Caco-2 (cell line): ENCODE measurements at regions not wholly inside any gene's neighbourhood (a gene's known extent, or its start where the extent isn't known, plus 50 kb on each side); places are given as distances from the start of the nearest gene placed in this dataset.

ENCODE experiments used
- BruUV-seq: library from RNA; stranded (reverse); fragments of 400-500 nt; replicated peaks from 2 replicates; lab custom pipeline; 2021; lab: Mats Ljungman, UMichigan
- CTCF ChIA-PET: fragments of 300-600 bp; sonication (Branson Sonifier 250); formaldehyde crosslinking; loops from one replicate; lab custom pipeline; 2022; ENCODE audit warnings: antibody characterized with exemption; lab: Charles Lee
- POLR2A ChIA-PET: fragments of 300-600 bp; sonication (Branson Sonifier 250); formaldehyde crosslinking; loops from one replicate; lab custom pipeline; 2022; ENCODE audit warnings: antibody characterized with exemption; lab: Charles Lee
- DNase-seq, 2 experiments: peaks; one replicate each; pipeline versions ENCODE4 v3.0.0 to v3.0.0-alpha.2; 2020 to 2022
- H3K27me3 ChIP-seq: replicated peaks from 2 replicates; pipeline ENCODE4 v1.6.0; 2011; ENCODE audit warnings: low read length; ENCODE audit not compliant: control insufficient read depth, insufficient read depth
- H3K36me3 ChIP-seq: 2 replicates; pipeline ENCODE4 v1.5.1; 2011; ENCODE audit warnings: low read length; ENCODE audit not compliant: control insufficient read depth, insufficient read depth
- H3K4me1 ChIP-seq: fragments of 250-450 bp; sonication (Bioruptor Pico); 2 replicates; pipeline ENCODE4 v1.5.1; 2020; ENCODE audit warnings: mild to moderate bottlenecking
- H3K4me3 ChIP-seq: 2 replicates; pipeline ENCODE4 v1.5.1; 2011; ENCODE audit warnings: low read depth, mild to moderate bottlenecking, control low read depth, low read length
- H3K9me3 ChIP-seq: fragments of 250-450 bp; sonication (Bioruptor Pico); 2 replicates; pipeline ENCODE4 v1.5.1; 2020; ENCODE audit warnings: mild to moderate bottlenecking, moderate library complexity
- H3K27ac Mint-ChIP-seq: one replicate; pipeline ENCODE4 v1.8.0; 2022; ENCODE audit warnings: mixed read lengths; ENCODE audit not compliant: unreplicated experiment
- H3K27me3 Mint-ChIP-seq: one replicate; pipeline ENCODE4 v1.8.0; 2022; ENCODE audit warnings: mixed read lengths; ENCODE audit not compliant: insufficient read depth, unreplicated experiment
- H3K36me3 Mint-ChIP-seq: one replicate; pipeline ENCODE4 v1.8.0; 2022; ENCODE audit warnings: mild to moderate bottlenecking, mixed read lengths; ENCODE audit not compliant: insufficient read depth, unreplicated experiment
- H3K4me1 Mint-ChIP-seq: one replicate; pipeline ENCODE4 v1.8.0; 2022; ENCODE audit warnings: low read depth, mixed read lengths; ENCODE audit not compliant: unreplicated experiment
- H3K4me3 Mint-ChIP-seq: one replicate; pipeline ENCODE4 v1.8.0; 2022; ENCODE audit warnings: mild to moderate bottlenecking, moderate library complexity, mixed read lengths; ENCODE audit not compliant: unreplicated experiment
- H3K9me3 Mint-ChIP-seq: one replicate; pipeline ENCODE4 v1.8.0; 2022; ENCODE audit warnings: mixed read lengths; ENCODE audit not compliant: unreplicated experiment
- CTCF ChIP-seq, 2 experiments: fragments of 200-600 bp in 1 of 2; IDR thresholded peaks; 1 replicate in 1 of 2; 2 replicates in 1 of 2; pipeline versions ENCODE4 v1.5.1 to v1.8.0; 2011 to 2022; ENCODE audit warnings: antibody characterized with exemption in 1 of 2, control low read depth in 1 of 2, inconsistent platforms in 1 of 2, low read depth in 1 of 2, low read length in 1 of 2, mild to moderate bottlenecking in 1 of 2, moderate library complexity in 1 of 2; ENCODE audit not compliant: insufficient read depth in 1 of 2, severe bottlenecking in 1 of 2, unreplicated experiment in 1 of 2
- intact Hi-C: fragments of 100-400 bp; cut with micrococcal nuclease; formaldehyde crosslinking; loops from one replicate; pipeline ENCODE4 v1.10.0; 2022; ENCODE audit not compliant: unreplicated experiment

DNA sequence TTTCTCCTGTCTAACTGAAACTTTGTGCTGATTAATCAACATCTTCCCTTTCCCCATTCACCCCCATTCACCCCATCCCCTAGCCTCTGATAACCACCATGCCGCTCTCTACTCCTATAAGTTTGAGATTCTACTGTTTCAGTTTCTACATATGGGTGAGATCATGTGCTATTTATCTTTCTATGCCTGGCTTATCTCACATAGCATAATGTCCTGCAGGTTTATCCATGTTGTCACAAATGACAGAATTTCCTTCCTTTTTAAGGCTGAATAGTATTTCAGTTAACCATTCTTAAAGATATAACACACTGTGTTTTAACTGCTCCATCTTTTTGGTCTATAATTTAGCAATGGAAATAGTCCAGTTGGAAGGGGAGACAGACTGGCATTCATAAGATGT, 205.1 kb downstream of the SNCAIP start:
- BruUV-seq, result no TSS peak
- CTCF ChIA-PET, result no interaction called here
- peaks cover 4% of the 10 kb centered on the region for H3K27me3 Mint-ChIP-seq
- H3K4me1 ChIP-seq, result peaks cover 7% of the 10 kb centered on the region
- no peaks in the 10 kb centered on the region for H3K9me3 ChIP-seq
- POLR2A ChIA-PET, result no interaction called here
- no peak overlapping the region for H3K27ac Mint-ChIP-seq
- no peaks in the 10 kb centered on the region for H3K27me3 ChIP-seq
- no peaks in the 10 kb centered on the region for H3K4me1 Mint-ChIP-seq
- intact Hi-C loops, result loop anchor here (2.0 to 5.0 kb wide), 10 partner anchors 164 to 906 kb away; partner anchors contain the start of gene CEP120
- H3K36me3 Mint-ChIP-seq, result no peaks in the 10 kb centered on the region
- no peaks in the 10 kb centered on the region for H3K36me3 ChIP-seq
- H3K4me3 Mint-ChIP-seq, result no peak overlapping the region
- DNase-seq, result no peak
- TF ChIP-seq CTCF (IDR thresholded peaks at IDR 0.05; ENCODE audit: insufficient read depth in 1 of 2, low read depth in 1 of 2, low read length in 1 of 2, severe bottlenecking in 1 of 2, unreplicated experiment in 1 of 2), result no peak
- H3K9me3 Mint-ChIP-seq, result no peaks in the 10 kb centered on the region
- H3K4me3 ChIP-seq, result no peak overlapping the region

DNA sequence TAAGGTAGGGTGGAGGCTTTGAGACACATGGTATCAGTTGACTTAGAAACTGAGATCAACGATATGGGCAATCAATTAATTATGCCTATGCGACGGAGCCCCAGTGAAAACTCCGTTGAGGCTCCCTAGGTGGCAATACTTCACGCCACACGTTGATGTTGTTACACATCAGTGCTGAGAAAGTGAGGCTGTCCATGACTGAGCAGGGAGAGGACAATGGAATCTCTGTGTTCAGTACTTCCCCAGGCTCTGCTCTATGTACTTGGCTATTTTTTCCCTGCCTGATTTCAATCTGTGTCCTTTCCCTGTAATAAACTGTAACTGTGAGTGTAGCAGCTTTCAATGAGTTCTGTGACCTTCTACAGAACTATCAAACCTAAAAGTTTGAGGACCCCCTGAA, 211.7 kb downstream of the SNCAIP start:
- Mint-ChIP-seq H3K27ac (no peak overlapping the region), H3K36me3 (no peaks in the 10 kb centered on the region), H3K9me3 (no peaks in the 10 kb centered on the region), H3K27me3 (peaks cover 7% of the 10 kb centered on the region), H3K4me3 (no peak overlapping the region), H3K4me1 (no peaks in the 10 kb centered on the region)
- Histone ChIP-seq H3K27me3 (no peaks in the 10 kb centered on the region), H3K4me3 (no peak overlapping the region), H3K9me3 (no peaks in the 10 kb centered on the region), H3K4me1 (no peaks in the 10 kb centered on the region), H3K36me3 (no peaks in the 10 kb centered on the region)
- intact Hi-C loops, result no loop called here
- ChIA-PET POLR2A (no interaction called here), CTCF (no interaction called here)
- no peak for TF ChIP-seq CTCF (IDR thresholded peaks at IDR 0.05; ENCODE audit: insufficient read depth in 1 of 2, low read depth in 1 of 2, low read length in 1 of 2, severe bottlenecking in 1 of 2, unreplicated experiment in 1 of 2)
- BruUV-seq, result no TSS peak
- DNase-seq, result no peak

DNA sequence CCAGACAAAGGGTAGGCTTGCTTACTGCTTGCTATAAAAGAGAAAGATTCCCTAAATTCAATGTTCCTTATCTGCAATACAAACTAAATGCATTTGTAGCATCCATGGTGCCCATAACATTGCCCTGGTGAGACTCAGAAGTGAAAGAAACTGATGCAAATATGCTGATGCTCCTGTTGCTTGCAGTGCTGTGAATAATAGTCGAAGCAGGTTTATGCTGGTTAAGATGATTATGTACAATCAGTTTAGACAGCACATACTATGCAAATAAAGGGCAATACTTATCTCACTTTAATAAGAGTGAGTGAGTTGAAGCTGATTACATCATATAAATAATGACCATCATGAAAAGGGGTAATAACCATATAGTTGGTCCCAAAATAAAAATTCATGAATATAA, 215.5 kb downstream of the SNCAIP start:
- H3K36me3 Mint-ChIP-seq, result no peaks in the 10 kb centered on the region
- intact Hi-C loops, result no loop called here
- no peak for TF ChIP-seq CTCF (IDR thresholded peaks at IDR 0.05; ENCODE audit: insufficient read depth in 1 of 2, low read depth in 1 of 2, low read length in 1 of 2, severe bottlenecking in 1 of 2, unreplicated experiment in 1 of 2)
- H3K4me3 Mint-ChIP-seq, result no peak overlapping the region
- no peaks in the 10 kb centered on the region for H3K36me3 ChIP-seq
- ChIA-PET CTCF (no interaction called here), POLR2A (no interaction called here)
- H3K9me3 Mint-ChIP-seq, result no peaks in the 10 kb centered on the region
- H3K9me3 ChIP-seq, result no peaks in the 10 kb centered on the region
- no peaks in the 10 kb centered on the region for H3K27me3 ChIP-seq
- no TSS peak for BruUV-seq
- no peak for DNase-seq
- H3K4me1 Mint-ChIP-seq, result no peaks in the 10 kb centered on the region
- no peak overlapping the region for H3K27ac Mint-ChIP-seq
- H3K4me1 ChIP-seq, result no peaks in the 10 kb centered on the region
- H3K27me3 Mint-ChIP-seq, result peaks cover 19% of the 10 kb centered on the region
- no peak overlapping the region for H3K4me3 ChIP-seq
